GM19328 (cell line): ENCODE measurements at regions not wholly inside any gene's neighbourhood (a gene's known extent, or its start where the extent isn't known, plus 50 kb on each side); places are given as distances from the start of the nearest gene placed in this dataset.

Source experiments
- ATAC-seq: cut with Tn5 transposase; IDR thresholded peaks from one replicate; pipeline ENCODE4 v1.9.1; 2021; ENCODE audit warnings: mild to moderate bottlenecking, moderate library complexity; ENCODE audit not compliant: unreplicated experiment

DNA sequence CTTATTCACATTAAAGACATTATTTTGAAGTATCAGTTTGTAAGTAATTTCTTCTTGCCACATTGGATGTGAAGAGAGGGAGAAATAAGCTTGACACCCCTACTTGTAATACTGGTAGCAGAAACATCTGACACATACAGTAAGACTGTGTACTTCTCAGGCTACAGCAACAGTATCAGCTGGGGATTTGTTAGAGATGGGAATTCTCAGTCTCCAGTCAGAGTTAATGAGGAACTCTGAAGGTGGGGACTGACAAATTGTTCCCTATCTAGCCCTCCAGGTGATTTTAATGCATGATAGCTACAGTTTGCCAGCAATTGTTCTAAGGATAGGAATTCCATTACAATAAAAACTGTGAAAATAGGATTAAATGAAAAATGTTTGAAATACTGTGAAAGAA lies 524.8 kb downstream of the PRR16 start:
- ATAC-seq, result no peak

DNA sequence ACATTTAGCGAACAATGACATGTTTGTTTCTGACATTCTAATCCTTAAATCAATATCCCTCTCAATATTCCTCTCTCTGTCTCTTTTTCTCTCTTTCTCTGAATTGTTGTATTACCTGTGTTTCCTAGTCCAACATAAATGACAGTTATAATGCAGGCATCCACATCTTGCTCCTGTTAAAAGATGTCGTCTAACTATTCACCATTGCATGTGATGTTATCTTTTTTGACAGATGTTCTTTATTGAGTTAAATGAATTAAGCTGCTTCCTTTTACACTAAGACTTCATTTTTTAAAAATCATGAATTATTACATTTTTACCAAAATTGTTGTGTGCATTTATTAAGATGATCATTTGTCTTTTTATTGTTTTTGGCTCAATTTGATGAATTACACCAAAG lies 527.5 kb downstream of the PRR16 start:
- ATAC-seq, result no peak

GRCh38 chr5:120994112-120994511 lies 530.0 kb downstream of the PRR16 start:
- ATAC-seq, result no peak

GRCh38 chr5:120999550-120999949 lies 535.5 kb downstream of the PRR16 start:
- ATAC-seq, result no peak

GRCh38 chr5:121006217-121006616 lies 542.1 kb downstream of the PRR16 start:
- no peak for ATAC-seq

GRCh38 chr5:121008041-121008440 lies 543.9 kb downstream of the PRR16 start:
- ATAC-seq, result no peak

DNA sequence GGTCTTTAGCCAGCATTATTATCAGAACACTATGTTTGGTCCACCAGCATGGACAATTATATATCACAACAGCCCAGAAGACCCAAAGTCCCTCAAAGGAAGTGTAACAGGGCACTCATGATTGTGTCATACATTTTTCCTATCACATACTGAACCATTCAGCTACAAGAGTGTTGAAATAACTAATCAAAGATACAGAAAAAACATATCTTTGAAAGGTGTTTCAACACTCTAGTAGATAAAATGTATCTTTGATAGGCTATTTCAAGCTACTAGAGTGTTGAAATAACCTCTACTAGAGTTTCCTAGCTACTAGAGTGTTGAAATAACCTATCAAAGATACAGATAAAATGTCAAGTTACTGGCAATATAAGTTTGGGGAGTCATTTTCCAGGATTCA lies 545.0 kb downstream of the PRR16 start:
- no peak for ATAC-seq

DNA sequence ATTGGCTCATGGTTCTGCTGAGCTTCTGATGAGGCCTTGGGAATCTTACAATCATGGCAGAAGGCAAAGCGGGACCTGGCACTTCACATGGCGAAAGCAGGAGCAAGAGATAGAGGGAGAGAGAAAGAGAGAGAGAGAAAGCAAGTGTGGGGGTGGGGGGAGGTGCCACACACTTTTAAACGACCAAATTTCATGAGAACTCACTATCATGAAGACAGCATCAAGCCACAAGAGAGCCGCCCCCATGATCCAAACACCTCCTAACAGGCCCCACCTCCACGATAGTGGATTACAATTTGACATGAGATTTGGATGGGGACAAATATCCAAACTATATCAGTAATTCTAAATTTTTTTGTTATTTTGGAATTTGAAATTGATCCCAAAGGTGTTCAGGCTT lies 553.9 kb downstream of the PRR16 start:
- ATAC-seq, result no peak

GRCh38 chr5:121019106-121019505 lies 555.0 kb downstream of the PRR16 start:
- no peak for ATAC-seq

- no peak for ATAC-seq
Observed at GRCh38 chr5:121019734-121020133, 555.6 kb downstream of the PRR16 start.

DNA sequence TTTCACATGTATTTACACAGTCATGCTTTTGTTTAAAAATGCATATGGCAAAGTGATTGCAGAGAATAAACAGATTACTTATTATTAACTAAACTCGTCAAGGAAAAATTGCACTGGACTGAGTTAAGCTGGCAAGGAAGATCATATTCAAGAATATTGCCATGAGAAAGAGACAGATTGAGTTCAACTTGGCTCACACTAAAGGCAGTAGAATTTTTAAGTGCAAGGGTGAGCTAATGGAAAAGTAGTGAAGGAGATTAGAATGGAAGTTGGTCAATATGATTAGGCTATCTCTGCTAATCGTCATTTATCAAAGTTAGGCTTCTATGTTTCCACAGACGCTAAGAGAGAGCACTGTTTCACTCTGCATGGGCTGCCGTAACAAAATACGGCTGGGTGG lies 557.6 kb downstream of the PRR16 start:
- ATAC-seq, result no peak

DNA sequence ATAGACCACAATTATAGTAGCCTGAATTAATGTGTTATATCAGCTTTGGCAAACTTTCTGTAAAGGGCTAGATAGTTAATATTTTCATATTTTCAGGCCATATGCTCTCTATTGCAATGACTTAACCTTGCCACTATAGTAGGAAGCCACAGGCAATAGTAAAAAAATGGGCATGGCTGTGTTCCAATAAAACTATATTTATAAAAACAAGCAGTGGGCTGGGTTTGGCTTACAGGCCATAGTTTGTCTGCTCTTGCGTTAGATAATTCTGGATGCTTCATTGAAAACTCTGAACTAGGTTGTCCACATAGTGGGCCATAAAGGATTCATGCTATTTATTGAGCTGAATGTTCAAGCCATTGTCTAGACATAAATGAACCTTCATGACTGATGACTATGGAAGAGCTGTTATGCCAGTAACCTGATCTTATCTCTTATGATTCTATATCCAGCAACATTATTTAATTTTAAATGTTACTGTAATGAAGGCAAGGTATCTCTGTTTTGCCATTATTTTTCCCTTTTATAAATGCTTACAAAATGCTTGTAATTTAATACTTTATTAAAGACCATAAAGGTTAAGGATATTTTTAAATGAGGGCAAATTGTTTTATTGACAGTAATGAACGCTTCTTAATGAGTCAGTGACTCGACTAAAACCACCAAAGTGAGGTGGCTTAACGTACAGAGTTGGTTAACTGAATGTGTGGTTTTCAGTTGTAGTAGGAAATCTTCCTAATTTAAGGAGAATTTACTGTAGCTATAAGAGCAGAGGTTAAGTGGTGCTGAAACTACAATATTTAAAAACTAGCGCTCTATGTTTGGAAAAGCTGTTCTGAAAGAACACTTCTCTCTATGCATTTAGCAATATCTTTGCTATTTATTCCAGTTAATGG lies 560.6 kb downstream of the PRR16 start:
- no peak for ATAC-seq

GRCh38 chr5:121025671-121026070 lies 561.6 kb downstream of the PRR16 start:
- ATAC-seq, result no peak

DNA sequence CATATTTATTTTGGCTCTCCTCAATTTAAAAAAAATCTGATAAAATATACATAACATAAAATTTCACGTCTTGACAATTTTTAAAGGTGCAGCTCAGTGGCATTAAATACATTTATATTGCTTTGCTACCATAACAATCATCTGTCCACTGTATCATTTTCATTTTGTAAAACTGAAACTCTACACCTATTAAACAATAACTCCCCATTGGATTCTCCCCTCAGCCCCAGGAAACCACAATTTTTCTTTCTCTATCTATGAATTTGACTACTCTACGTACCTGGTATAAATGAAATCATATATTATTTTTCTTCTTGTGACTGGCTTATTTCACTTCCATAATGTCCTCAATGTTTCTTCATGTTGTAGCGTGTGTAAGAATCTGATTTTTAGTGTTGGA lies 563.5 kb downstream of the PRR16 start:
- no peak for ATAC-seq

- ATAC-seq, result no peak
Observed at GRCh38 chr5:121029536-121030245, 565.6 kb downstream of the PRR16 start.

GRCh38 chr5:121031491-121031890 lies 567.4 kb downstream of the PRR16 start:
- ATAC-seq, result no peak

DNA sequence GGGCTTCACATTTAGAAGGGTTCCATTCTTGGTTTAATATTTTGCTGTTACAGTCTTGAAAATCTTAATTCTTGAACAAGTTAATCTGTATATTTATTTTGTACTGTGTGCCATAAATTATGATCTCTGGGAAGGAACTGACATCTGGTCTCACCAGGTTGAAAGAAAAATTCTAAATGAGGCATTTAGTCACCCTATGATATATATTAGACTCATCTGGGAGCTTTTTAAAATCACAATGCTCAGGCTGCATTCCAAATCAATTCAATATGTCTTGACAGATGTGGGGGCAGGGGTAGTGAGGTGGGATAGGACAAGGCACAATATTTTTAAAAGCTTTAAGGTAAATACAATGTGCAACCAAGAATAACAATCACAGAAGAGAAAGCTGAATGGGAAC lies 569.2 kb downstream of the PRR16 start:
- ATAC-seq, result no peak

DNA sequence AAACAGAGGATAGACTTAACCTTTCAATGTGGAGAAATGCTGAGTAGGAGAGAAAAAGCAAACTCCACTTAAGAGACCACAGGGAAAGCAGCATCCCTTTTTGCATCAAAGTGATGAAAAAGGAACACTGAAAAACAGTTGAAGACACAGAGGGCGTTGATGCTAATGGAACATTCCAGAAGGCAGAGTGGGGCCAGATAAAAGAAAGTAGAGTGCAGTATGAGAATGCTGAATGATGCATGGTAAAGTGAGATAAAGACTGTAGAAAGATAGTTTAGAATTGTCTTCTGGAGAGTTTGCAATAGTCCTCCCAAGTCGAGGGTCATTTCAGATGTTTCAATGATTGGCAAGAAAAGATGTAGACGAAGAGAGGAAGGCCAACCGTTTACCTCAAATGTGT lies 574.3 kb downstream of the PRR16 start:
- no peak for ATAC-seq

DNA sequence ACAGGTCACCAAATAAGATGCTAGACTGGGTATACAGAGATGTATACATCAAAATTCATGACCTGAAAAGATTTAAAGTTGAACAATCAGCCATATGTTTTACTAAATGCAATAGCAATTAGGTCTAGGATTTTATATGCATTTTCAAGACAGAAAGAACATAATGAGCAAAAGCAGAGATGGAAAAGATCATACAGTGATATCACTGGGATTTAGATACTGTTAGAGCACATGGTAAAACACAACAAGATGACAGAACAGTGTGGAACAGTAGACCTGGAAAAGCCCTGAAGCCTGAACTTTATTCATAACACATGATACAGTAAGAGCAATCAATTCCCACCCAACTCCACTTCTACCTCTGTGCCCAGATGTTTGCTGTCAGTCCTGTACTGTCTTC lies 585.9 kb downstream of the PRR16 start:
- no peak for ATAC-seq

GRCh38 chr5:121053055-121053985 lies 589.2 kb downstream of the PRR16 start:
- no peak for ATAC-seq

DNA sequence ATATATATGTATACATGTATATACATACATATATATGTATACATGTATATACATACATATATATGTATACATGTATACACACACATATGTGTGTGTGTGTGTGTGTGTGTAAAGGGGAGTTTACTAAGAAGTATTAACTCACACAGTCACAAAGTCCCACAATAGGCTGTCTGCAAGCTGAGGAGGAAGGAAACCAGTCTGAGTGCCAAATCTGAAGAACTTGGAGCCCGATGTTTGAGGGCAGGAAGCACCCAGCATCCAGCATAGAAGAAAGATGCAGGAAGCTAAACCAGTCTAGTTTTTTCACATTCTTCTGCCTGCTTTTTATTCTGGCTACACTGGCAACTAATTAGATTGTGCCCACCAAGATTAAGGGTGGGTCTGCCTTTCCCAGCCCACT lies 591.5 kb downstream of the PRR16 start:
- ATAC-seq, result no peak
